ENCODE measurements at regions not wholly inside any gene's neighbourhood (a gene's known extent, or its start where the extent isn't known, plus 50 kb on each side); places are given as distances from the start of the nearest gene placed in this dataset.

DNA sequence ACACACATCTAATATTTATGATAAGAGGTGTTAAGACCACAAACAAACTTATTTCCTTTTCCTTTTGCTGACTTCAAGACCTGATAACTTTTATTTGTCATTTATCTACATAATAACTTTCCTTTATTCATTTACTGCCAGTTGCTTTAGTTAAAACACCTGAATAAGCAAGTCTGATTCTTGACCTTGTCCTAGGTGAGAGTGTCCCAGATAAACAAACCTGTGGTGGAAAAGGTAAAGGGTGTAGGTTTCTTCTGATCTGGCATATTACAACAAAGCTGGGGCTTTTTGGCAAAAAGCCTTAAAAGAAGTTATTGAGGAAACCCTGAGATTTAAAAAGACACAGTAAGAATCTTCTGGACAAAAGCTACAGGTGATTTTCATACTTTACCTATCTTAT lies 191.5 kb downstream of the ZBBX start:
- no peak for DNase-seq

DNA sequence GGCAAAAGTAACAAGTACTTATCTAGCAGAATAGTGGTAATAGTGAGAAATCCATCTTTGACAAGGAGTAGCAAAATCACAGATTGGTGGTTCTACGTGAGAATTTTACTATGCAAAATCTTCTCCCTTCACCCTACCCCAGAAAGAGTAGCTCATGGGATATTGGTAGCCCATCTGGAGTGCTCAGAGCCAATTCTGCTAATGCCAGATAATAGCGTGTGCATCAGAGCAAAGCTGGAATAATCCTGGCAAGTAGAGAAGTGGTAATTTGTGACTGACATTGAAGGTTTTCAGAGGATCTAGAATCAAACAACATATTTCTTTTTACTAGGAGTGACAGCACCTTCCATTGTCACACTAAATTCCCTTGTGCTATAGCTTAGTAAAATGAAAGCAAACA lies 192.9 kb downstream of the ZBBX start:
- DNase-seq = no peak

DNA sequence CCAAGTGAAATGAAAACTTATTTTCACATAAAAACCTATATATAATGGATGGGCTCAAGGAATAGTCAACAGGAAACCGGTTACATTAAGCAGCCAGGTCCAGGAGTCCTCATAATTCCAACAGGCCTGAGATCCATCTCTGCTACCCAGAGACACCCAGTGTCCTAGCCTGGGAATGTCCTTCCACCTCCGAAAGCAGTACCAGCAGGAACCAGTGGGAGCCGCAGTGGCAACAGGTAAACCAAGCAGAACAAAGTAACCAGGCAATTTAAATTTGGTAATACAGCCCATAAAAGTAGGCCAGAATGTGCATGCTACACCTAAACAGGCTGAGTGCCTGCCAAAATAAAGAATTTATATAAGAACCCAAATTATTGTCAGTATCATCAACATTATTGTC lies 195.6 kb downstream of the ZBBX start:
- no peak for DNase-seq

DNA sequence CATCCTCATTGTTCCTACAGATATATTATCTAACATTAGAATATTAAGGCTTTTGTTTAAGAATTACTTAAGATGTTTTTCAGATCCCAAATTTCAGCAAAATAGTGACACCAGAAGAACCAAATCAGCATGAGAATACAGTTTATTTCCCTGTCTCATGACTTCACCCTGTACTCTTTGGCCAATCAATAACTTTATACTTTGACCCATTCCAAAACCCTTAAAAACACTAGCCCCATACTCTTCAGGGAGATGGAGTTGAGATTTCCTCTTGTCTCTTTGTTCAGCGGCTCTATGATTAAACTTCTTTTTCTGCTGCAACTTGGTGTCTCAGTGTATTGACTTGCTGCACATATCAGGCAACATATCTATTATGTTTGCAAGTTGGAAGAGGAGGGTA lies 207.7 kb downstream of the ZBBX start:
- no peak for DNase-seq

DNA sequence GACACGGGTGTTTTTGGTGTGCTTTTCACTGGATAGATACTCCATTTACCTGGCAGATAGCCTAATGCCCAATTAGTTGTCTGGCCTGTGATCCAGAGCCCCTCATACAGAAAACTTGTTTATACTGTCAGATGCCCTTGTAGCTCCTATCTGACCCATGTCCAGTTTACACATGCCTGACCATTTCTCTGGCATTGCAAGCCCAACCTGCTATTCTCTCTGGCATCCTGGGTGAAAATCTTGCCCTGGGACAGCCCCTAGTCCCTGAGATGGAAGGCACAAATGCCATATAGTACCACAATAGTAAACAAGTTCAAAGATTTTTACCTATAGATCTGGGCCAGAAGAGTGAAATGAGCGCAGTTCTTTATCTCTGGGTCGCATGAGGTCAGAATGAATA lies 212.6 kb downstream of the ZBBX start:
- DNase-seq = no peak

DNA sequence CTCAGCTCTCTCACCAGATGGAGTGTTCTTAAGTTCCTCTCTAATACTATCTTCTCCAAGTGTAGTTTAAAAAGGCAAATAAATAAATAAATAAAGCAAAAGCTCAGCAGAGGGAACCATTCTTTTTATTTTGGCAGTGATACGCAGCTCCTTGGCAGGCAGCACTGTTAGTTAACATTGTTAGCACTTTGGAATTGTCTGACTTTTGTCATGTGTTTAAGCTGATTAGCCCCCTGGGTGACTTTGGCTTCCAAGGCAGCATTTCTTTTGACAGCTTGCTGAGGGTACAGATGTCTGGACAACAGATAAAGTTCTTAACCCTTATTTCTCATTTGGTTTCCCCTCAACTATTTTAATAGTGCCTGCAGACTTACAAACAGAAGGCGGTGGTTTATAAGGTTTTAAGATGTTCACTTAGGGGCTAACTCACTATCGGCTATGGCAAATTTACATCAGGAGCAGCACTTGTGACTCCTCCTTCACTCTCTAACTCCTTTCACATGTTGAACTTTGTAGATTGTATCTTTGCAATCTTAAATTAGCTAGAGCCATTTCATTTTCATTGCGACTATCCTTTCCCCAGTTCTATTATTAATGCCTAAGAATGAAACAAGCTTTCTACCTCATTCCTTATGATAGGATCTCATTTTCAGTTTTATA lies 213.4 kb downstream of the ZBBX start:
- DNase-seq = no peak

DNA sequence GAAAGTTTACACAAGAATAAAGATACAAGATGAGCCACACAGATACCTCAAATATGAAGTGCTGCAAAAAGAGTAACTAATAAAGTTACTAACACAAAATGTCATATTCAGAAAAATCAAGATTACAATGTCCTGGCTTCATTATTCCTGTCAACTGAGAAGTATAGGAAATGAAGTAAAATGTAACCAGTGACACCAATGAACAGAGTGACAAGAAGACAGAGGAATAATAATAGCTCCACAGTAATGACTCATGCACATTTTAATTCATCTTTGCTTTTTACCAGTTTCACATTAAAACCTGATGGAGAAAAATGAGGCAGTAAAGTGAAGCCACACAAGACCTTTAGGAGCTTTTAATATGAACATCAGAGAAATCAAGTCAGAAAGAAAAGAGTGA lies 214.1 kb downstream of the ZBBX start:
- no peak for DNase-seq

DNA sequence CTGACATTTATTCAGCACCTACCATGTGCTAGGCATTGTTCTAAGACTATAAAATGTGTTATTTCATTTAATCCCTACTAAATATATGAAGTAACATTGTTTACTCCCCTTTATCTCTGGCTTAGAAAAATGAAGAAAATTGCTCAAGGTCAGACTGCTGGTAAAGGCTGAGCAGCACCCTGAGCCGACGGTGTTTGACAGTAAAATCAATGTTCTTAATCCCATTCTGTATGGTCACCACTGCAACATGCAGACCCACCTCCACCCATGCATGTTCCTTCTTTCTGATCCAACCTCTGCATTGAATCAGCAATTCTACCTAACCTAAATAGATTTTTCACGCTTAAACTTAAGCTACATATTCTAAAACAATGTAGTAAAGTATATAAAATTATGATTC lies 216.5 kb downstream of the ZBBX start:
- DNase-seq = no peak

DNA sequence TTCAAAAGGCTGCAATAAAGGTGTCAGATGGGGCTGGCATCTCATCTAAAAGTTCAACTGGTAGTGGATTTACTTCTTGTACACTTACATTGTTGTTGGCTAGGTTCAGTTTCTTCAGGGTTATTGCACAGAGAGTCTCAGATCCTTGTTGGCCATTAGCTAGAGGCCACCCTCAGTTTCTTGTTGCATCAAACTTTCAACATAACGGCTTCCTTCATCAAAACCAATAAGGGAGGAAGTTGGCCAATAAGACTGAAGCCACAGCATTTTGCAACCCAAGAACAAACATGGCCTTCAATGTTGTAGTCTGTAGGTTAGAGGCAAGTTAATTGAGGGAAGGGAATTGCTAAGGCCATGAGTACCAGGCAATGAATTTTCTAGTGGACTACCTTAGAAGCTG lies 218.0 kb downstream of the ZBBX start:
- no peak for DNase-seq

DNA sequence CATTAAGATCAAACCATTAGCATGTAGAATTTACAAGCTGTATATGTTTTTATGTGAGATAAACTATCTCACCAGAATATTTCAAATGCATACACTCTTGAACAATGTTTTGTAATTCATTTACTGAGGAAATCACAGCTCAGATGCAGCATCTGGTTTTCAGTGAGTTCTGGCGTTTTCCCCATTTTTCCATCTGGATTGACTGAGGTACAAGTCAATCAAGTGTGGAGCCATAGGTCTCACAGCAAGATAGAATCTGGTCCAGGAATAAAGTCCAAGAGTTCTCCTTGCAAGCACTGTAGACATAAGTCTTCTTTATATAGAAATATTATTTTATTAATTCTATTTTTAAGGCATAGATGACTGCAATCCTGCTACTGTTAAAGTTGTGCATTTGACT lies 219.3 kb downstream of the ZBBX start:
- DNase-seq = no peak

DNA sequence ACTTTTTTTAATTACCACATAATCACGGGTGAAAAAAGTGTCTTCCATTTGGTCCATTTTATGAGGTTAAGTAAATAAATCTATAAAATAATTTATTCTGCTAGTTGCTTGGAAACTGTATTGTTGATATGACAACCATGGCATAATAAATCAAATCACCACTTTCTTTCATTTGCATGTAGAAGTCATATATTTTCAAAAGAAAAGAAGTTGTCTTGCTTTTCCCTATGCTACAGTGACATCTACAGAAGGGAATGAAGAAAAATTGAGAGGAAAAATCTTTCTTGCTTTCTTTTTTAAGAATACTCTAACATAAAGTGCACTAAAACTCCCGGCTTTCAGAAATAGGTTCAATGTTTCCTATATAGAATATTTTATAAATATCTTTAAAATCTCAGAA lies 228.5 kb downstream of the ZBBX start:
- no peak for DNase-seq

DNA sequence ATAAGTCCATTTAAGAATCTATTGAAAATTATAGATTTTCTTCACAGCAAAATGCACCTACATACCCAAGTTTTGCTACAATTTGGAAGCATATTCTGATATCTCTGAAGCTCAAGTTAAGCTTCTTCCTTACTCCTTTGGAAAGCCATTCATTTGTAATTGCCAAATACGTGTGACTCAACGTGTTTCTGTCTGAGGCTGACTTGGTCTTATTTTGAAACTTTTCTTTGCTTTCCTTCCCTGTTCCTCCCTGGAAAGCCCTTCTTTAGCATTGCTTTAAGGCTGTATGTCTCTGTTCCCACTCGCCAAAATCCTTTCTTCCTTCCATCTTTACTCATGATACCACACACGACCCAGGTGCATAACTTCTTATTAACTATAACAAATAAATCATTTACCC lies 232.0 kb downstream of the ZBBX start:
- no peak for DNase-seq

DNA sequence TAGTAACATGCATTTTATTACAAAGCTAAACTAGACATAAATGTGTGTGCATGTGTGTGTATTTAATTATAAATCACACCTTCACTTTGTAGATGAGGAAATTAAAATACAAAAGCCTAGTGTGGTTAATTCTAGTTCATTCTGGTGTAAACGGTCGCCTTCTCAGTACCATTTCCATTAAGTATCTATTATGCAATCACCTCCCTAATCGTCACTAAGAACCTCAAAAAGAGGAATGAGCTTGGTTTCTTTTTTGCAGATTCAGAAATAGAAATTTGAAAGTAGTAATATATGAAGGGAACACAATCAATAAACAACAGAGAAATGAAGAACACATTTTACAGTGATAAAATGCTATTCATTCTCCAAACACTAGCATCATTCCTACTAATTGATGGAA lies 233.2 kb downstream of the ZBBX start:
- DNase-seq = no peak

DNA sequence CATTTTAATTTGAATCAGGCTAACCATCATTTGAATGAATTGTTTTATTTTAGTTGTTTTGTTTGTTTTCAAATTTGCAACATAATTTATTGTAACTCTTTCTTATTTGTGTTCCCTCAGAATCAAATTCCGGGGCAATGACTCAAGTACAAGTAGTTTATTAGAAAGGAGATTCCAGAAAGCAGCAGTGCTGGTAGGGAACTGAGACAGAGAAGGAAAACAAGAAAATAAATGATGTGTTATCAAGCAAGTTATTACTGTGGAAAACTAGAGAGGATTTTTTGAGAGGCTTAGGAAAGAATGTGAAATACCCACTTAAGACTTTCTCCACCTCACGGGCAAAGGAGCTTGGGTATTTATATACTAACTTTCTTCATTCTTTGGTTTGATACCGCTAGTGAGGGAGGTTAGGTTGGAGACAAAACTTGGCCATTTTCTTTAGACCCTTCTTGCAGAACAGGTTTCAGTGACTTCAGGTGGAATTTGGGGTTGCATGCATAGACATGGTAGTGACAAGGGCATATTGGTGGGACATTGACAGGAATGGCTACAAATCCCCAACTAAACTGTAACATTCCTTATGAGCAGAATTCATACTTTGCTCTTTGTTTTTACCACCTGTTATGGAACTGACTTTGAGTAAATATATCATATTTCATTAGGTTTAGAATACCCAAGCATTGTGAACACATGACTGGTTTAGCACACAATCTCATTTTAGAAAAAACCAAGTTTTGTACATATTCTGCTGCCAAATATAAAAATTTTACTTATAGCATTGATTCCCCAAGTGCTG lies 254.3 kb downstream of the ZBBX start:
- DNase-seq = no peak

DNA sequence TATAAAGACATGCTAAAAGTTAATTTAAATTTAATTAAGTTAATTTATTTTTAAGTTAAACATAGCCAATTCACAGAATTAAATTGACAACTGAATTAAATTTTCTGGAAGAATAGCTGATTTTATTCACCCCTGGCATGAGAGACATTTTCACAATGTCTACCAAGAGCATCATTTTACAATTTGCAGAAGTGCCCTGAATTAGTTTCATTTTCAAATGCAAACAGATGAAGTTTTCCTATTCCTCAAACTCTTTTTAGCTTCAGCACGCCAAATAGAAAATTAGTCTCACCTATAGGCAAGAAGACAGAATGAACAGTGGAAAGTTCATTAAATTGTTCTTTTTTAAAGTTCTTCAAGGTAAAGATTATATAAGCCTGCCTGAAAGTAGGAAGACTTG lies 259.3 kb downstream of the ZBBX start:
- DNase-seq = no peak

DNA sequence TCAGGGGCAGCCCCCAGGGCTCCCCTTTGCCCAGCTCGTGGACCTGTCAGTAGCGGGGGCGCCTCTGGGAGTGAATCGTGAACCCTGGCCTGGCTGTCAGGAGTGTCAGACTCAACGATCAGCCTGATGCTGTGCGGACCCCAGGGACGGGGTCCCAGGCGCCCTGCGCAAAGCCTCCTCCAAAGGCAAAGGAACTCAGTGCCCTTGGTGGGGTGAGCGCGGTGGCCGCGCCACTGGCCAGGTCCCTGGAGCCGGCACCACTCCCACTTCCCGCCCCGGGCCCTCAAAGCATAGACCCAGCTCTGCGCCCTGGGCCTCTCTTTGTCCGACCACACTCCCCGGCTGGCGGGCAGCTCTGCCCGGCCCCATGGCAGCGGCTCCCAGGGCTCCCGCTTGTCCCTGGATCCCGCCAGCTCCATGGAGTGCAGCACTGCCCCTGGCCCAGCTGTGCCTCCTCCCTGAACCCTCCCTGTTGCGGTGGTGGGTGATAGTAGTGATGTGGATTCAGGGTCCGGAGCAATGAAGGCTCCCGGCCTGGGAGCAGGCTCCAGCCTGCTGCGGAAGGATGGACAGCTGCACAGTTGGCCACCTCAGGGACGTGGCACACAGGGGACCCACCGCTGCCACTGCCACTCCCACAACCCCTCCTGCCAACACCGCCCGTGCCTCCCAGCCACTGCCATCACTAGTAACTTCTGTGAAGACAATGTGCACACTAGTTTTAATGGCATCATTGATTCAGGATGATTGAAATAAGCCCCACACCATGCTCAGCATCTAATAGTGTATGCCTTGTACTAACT lies 263.8 kb downstream of the ZBBX start:
- DNase-seq = no peak

DNA sequence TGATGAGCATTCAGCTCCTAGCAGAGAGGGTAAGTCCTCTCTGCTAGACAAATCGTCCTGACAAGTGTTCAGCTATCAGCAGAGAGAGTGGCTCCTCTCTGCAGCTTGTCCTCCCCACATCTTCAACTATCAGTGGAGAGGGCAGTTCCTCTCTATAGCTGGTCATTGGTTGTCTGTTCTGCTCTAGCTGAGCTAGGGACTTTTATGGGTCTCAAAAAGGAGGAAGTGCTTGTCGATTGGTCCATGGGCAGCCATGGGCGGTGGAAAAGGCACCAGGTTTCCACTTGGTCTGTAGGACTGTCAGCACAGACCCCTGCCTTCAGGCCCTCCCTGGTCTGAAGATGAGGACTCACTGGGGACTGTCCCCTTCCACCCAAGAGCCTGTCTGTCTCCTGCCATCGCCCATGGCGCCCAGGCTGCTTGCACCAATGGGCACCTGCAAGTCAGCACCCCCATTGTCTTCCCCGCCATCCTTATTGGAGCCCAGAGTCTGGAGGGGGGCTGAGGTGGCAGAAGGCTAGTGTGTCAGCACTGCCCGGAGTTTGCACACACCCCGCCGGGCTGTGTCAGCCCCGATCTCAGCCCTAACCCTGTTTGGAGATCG lies 264.7 kb downstream of the ZBBX start:
- no peak for DNase-seq

DNA sequence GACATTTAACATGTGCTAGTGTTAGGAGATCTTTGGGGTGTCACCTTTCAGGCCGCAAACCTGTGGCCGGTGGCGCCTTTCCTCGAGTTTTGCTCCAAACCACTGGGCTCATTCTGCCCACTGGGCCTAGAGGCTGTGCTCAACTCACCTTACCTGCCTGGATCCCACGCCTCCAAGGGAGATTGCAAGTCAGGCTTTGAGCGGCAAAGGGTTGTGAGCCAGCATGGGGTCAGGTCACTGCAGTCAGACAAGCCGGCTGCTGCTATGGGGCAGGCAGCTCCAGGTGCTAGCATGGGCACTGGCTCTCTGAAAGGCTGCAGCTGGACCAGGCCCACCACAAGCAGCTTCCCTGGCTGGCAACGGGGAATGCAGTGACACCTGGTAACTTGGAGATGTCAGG lies 265.5 kb downstream of the ZBBX start:
- DNase-seq = no peak

DNA sequence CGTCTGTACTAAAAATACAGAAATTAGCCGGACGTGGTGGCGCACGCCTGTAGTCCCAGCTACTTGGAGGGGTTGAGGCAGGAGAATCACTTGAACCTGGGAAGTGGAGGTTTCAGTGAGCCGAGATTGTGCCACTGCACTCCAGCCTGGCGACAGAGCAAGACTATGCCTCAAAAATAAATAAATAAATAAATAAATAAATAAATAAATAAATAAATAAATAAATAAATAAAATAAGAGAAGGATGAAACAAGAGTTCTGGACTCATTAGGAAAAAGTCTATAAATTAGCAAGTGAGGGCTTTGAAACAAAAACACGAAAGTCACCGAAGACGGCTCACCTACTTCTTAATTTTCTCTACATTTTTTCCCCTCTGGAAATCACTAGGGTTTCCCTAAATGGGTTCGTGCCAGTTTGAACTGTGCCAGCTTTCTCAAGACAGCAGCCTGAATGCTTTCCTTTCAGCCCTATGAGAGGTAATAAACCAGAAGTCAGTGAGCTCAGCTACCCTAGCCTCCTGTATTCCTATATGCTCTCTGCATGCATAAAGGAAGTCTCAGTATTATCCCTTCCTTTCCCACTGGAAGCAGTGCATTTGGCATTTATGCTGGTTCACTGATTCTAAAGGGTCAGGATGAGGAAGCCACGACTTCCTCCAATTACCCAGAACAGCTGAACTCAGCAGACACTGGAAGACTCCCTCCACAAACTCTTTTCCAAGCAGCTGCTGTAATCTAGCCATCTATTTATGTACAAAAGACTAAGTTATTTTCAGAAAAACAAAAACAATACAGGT lies 266.9 kb downstream of the ZBBX start:
- DNase-seq = no peak

DNA sequence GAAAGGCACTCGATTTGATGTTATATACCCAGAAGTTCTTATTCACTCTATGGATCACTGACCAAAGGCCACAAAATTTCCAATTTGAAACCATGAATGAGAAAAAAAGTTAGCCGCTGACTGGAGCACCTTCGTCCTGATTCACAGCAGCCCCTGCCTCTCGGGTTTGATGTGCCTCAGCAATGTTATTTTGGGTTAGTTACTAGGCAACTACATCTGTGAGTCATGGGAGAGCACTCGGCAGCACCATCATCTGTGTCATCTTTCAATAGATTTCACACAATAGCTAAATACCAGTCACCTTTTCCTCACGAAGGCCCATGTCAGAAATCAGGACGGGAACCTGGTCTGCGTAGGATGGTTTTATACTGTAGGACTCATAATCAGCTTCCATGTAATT lies 269.2 kb downstream of the ZBBX start:
- DNase-seq = no peak

DNA sequence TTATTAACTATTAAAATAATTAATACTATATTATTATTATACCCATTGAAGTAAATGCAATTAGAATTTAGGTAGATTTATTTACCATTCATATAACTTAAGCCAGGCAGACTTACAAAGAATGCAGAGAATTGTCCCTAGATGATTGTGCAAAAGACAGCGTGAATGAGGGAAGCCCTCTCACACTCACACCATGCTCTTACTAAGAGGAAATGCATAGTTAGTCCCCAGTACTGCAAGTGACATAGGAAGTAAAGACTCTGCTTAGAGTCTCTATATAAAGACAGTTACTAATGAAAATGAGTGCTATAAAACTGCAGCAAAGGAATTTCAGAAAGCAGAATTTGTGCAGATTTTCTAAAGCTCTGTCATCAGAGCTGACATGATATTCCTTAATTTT lies 270.4 kb downstream of the ZBBX start:
- no peak for DNase-seq

DNA sequence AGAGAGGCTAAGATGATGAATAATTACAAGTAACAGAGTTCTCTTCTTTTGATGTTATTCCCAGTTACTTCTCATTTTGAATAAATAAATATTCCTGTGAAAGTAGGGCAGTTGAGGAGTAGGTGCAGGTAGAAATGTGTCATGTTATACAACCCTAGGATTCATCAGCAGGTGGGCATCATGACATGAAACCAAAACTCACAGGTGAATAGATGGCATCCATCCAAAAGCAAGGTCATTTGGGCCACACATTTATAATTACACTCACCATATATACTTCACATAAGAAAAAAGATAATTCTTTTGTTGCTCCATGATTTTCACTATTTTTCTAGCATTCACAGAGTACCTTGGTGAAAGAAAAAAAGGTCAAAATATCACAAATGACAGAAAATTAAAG lies 273.6 kb downstream of the ZBBX start:
- DNase-seq = no peak

DNA sequence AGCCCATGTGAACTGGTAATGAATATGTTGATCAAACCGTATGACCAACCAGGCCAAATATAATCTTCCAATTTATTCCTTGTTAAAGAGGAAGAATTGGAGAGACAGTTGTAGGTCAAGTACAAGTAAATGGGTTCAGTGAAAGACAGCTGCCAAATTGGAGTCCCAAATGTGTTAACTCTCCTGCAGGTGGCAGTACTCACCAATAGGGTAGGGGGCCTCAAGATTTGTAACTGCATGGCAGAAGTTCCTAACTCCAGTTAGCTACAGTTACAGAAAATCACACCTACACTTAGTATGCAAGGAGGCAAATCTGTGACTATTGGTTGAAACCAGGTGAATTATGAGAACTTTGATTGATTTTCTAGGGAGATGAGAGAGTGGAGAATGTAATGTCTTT lies 278.0 kb downstream of the ZBBX start:
- DNase-seq = no peak
